ENCODE measurements at regions not wholly inside any gene's neighbourhood (a gene's known extent, or its start where the extent isn't known, plus 50 kb on each side); places are given as distances from the start of the nearest gene placed in this dataset.

GRCh38 chr7:23973264-23973663 is 263.2 kb downstream of the STK31 start:
- TF ChIP-seq FOXM1 (IDR thresholded peaks at IDR 0.05; ENCODE audit: low read depth) (no peak), JUND (IDR thresholded peaks at IDR 0.05) (no peak), NFIC (IDR thresholded peaks at IDR 0.05; ENCODE audit: borderline replicate concordance) (no peak), RCOR1 (IDR thresholded peaks at IDR 0.05; ENCODE audit: low read length) (no peak), ZBTB33 (IDR thresholded peaks at IDR 0.05; ENCODE audit: borderline replicate concordance, low read depth) (no peak), YY1 (IDR thresholded peaks at IDR 0.05; ENCODE audit: low read depth) (no peak), POLR2AphosphoS5 (IDR thresholded peaks at IDR 0.05; ENCODE audit: low read depth, low read length) (no peak), EZH2phosphoT487 (IDR thresholded peaks at IDR 0.05; ENCODE audit: borderline replicate concordance, low read depth) (no peak), GABPA (IDR thresholded peaks at IDR 0.05; ENCODE audit: low read depth) (no peak), SIN3A (IDR thresholded peaks at IDR 0.05; ENCODE audit: borderline replicate concordance, low read depth, low read length) (no peak)
- TF ChIP-seq, protein P1, sequence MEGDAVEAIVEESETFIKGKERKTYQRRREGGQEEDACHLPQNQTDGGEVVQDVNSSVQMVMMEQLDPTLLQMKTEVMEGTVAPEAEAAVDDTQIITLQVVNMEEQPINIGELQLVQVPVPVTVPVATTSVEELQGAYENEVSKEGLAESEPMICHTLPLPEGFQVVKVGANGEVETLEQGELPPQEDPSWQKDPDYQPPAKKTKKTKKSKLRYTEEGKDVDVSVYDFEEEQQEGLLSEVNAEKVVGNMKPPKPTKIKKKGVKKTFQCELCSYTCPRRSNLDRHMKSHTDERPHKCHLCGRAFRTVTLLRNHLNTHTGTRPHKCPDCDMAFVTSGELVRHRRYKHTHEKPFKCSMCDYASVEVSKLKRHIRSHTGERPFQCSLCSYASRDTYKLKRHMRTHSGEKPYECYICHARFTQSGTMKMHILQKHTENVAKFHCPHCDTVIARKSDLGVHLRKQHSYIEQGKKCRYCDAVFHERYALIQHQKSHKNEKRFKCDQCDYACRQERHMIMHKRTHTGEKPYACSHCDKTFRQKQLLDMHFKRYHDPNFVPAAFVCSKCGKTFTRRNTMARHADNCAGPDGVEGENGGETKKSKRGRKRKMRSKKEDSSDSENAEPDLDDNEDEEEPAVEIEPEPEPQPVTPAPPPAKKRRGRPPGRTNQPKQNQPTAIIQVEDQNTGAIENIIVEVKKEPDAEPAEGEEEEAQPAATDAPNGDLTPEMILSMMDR (IDR thresholded peaks at IDR 0.05): no peak
- TF ChIP-seq, protein P2, sequence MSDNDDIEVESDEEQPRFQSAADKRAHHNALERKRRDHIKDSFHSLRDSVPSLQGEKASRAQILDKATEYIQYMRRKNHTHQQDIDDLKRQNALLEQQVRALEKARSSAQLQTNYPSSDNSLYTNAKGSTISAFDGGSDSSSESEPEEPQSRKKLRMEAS (IDR thresholded peaks at IDR 0.05; ENCODE audit: low read depth): no peak
- TF ChIP-seq, protein P3, sequence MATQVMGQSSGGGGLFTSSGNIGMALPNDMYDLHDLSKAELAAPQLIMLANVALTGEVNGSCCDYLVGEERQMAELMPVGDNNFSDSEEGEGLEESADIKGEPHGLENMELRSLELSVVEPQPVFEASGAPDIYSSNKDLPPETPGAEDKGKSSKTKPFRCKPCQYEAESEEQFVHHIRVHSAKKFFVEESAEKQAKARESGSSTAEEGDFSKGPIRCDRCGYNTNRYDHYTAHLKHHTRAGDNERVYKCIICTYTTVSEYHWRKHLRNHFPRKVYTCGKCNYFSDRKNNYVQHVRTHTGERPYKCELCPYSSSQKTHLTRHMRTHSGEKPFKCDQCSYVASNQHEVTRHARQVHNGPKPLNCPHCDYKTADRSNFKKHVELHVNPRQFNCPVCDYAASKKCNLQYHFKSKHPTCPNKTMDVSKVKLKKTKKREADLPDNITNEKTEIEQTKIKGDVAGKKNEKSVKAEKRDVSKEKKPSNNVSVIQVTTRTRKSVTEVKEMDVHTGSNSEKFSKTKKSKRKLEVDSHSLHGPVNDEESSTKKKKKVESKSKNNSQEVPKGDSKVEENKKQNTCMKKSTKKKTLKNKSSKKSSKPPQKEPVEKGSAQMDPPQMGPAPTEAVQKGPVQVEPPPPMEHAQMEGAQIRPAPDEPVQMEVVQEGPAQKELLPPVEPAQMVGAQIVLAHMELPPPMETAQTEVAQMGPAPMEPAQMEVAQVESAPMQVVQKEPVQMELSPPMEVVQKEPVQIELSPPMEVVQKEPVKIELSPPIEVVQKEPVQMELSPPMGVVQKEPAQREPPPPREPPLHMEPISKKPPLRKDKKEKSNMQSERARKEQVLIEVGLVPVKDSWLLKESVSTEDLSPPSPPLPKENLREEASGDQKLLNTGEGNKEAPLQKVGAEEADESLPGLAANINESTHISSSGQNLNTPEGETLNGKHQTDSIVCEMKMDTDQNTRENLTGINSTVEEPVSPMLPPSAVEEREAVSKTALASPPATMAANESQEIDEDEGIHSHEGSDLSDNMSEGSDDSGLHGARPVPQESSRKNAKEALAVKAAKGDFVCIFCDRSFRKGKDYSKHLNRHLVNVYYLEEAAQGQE (IDR thresholded peaks at IDR 0.05; ENCODE audit: low read depth, low read length): no peak
- TF ChIP-seq, protein P4, sequence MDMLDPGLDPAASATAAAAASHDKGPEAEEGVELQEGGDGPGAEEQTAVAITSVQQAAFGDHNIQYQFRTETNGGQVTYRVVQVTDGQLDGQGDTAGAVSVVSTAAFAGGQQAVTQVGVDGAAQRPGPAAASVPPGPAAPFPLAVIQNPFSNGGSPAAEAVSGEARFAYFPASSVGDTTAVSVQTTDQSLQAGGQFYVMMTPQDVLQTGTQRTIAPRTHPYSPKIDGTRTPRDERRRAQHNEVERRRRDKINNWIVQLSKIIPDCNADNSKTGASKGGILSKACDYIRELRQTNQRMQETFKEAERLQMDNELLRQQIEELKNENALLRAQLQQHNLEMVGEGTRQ (IDR thresholded peaks at IDR 0.05; ENCODE audit: borderline replicate concordance, low read depth, low read length): no peak

Measured in SK-N-SH (cell line).